MM.1S (cell line): ENCODE measurements at regions not wholly inside any gene's neighbourhood (a gene's known extent, or its start where the extent isn't known, plus 50 kb on each side); places are given as distances from the start of the nearest gene placed in this dataset.
"Not testable (repeated sequence)": the region's sequence is repeated elsewhere in the genome, so short reads cannot be mapped to it uniquely, and the experiment has no call there.

Experiments used
- CTCF ChIP-seq: fragments of 300-600 bp; sonication (generic); IDR thresholded peaks from 2 replicates; pipeline ENCODE4 v1.5.1; 2016; ENCODE audit warnings: antibody characterized with exemption, low read length, mixed read lengths
- EZH2phosphoT487 ChIP-seq: fragments of 300-600 bp; sonication (generic); IDR thresholded peaks from 2 replicates; pipeline ENCODE4 v1.6.1; 2018; ENCODE audit warnings: antibody characterized with exemption, low read length

- TF ChIP-seq CTCF, EZH2phosphoT487: not testable (repeated sequence)
Observed at GRCh38 chr18:41631723-41632285, 323.2 kb upstream of the PIK3C3 start.
